Uterus (tissue), 2 donors: ENCODE measurements at regions not wholly inside any gene's neighbourhood (a gene's known extent, or its start where the extent isn't known, plus 50 kb on each side); places are given as distances from the start of the nearest gene placed in this dataset.

ENCODE experiments used
- POLR2A ChIP-seq, 2 donors: fragments of 450-650 bp; IDR thresholded peaks; one replicate each; pipeline ENCODE4 v1.6.1; 2016; ENCODE audit warnings: antibody characterized with exemption in 2 of 2, mild to moderate bottlenecking in 1 of 2, moderate library complexity in 1 of 2
- TF ChIP-seq, protein P1 (sequence below), 4 experiments: fragments of 200-600 bp in 2 of 4; fragments of 450-650 bp in 2 of 4; sonication (generic) in 2 of 4; IDR thresholded peaks; one replicate each; pipeline ENCODE4 v1.5.1; 2016 to 2019; ENCODE audit warnings: antibody characterized with exemption in 4 of 4, mild to moderate bottlenecking in 2 of 4, moderate library complexity in 1 of 4

DNA sequence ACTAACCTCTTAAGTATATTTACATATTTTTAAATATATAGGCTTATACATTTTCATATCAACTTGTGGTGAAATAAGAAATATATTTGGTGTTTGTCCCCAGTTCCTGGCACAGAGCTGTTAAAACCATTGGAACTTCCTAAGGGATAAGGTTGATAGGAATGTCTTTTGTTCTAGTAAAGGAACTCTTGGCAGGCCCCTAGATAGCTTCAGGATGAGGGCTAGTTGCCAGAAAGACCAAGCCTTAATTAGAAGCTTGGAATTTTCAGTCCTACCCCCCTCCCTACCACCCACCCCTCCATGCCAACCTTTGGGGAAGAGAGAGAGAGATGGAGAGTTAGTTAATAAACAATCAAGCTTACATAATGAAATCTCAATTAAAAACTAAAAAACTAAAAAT, 638.6 kb upstream of the ACO1 start:
- TF ChIP-seq, protein P1, sequence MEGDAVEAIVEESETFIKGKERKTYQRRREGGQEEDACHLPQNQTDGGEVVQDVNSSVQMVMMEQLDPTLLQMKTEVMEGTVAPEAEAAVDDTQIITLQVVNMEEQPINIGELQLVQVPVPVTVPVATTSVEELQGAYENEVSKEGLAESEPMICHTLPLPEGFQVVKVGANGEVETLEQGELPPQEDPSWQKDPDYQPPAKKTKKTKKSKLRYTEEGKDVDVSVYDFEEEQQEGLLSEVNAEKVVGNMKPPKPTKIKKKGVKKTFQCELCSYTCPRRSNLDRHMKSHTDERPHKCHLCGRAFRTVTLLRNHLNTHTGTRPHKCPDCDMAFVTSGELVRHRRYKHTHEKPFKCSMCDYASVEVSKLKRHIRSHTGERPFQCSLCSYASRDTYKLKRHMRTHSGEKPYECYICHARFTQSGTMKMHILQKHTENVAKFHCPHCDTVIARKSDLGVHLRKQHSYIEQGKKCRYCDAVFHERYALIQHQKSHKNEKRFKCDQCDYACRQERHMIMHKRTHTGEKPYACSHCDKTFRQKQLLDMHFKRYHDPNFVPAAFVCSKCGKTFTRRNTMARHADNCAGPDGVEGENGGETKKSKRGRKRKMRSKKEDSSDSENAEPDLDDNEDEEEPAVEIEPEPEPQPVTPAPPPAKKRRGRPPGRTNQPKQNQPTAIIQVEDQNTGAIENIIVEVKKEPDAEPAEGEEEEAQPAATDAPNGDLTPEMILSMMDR (IDR thresholded peaks at IDR 0.05), result no peak
- no peak for TF ChIP-seq POLR2A (IDR thresholded peaks at IDR 0.05)
